ENCODE measurements at regions not wholly inside any gene's neighbourhood (a gene's known extent, or its start where the extent isn't known, plus 50 kb on each side); places are given as distances from the start of the nearest gene placed in this dataset.

DNA sequence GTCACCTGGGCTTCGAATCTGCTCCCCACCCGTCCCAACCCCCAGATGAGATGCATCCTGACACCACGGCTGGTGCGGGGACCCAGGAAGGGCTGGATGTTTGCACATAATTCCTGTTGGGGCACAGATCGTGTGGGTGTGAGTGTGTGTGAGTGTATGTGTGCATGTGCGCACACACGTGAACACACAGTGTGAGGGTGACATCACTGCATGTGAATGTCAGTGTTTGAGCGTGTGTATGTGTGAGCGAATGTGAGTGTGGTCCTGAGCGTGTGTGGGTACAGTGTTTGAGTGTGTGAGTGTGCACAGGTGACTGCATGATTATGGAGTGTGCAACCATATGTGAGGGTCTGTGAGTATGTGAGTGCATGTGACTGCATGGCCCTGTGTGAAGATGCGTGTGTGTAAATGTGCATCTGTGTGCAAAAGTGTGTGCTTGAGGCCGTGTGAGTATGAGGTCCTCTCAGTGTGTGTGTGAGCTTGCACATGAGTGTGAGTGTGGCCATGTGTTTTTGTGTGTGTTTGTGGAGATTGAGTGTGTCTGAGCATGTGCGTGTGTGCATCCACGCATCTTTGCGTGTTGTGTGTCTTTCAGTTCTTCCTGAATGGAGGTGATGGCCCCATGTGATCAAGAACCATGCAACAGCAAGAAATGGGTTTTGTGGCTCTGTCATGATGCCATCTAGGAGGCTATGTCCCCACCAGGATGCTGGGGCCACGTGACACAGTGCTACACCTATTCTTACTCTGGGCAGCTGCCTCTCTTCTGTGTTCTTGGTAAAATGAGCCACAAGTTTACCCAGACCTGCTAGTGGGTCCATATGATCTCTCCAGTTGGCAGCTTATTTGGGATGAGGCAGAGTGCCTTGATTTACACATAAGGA is 70.5 kb upstream of the GCSH start:
- H3K27ac Mint-ChIP-seq (ENCODE audit: unreplicated experiment) = no peak overlapping the region
- no peaks in the 10 kb centered on the region for H3K9me3 Mint-ChIP-seq (ENCODE audit: unreplicated experiment)
- H3K27me3 Mint-ChIP-seq (ENCODE audit: unreplicated experiment) = peaks cover 13% of the 10 kb centered on the region
- H3K4me1 Mint-ChIP-seq (ENCODE audit: unreplicated experiment) = no peaks in the 10 kb centered on the region
- no peak overlapping the region for H3K4me3 Mint-ChIP-seq (ENCODE audit: unreplicated experiment)
- DNase-seq (ENCODE audit: extremely low spot score, unreplicated experiment) = no peak
- H3K36me3 Mint-ChIP-seq (ENCODE audit: unreplicated experiment) = no peaks in the 10 kb centered on the region
- TF ChIP-seq, protein P1, sequence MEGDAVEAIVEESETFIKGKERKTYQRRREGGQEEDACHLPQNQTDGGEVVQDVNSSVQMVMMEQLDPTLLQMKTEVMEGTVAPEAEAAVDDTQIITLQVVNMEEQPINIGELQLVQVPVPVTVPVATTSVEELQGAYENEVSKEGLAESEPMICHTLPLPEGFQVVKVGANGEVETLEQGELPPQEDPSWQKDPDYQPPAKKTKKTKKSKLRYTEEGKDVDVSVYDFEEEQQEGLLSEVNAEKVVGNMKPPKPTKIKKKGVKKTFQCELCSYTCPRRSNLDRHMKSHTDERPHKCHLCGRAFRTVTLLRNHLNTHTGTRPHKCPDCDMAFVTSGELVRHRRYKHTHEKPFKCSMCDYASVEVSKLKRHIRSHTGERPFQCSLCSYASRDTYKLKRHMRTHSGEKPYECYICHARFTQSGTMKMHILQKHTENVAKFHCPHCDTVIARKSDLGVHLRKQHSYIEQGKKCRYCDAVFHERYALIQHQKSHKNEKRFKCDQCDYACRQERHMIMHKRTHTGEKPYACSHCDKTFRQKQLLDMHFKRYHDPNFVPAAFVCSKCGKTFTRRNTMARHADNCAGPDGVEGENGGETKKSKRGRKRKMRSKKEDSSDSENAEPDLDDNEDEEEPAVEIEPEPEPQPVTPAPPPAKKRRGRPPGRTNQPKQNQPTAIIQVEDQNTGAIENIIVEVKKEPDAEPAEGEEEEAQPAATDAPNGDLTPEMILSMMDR (IDR thresholded peaks at IDR 0.05) = no peak

DNA sequence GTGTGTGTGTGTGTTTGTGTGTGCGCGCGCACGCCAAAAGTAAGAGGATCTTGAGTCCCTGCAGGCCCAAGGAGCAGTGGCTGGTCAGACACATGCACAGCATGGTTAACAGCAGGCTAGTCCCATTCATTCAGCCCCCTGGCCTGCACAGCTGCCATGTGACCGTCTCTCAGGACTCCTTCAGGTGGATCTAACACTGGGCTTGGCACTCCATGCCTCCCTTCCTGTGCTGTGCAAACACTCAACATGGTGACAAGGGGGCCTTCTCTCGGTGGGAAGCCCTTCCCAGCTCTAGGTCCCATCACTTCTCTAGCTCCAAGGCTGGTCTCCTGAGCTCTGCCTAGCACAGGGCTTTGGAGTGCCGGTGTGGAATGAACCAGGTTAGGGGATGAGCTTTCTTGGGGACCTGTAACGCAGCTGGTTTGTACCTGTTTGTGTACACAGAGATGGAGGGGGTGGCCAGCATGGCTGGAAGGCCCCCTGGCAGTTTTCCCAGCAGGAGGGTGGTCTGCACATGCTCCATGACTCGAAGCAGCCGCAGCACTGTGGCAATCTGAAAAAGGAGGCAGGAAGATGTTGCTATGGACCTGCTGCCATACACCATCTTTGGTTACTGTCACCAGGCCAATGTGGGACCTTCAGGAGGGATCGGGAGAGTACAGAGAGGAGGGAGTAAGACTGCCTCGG is 69.4 kb upstream of the GCSH start:
- Mint-ChIP-seq H3K4me1 (ENCODE audit: unreplicated experiment) (no peaks in the 10 kb centered on the region), H3K9me3 (ENCODE audit: unreplicated experiment) (no peaks in the 10 kb centered on the region), H3K36me3 (ENCODE audit: unreplicated experiment) (no peaks in the 10 kb centered on the region), H3K27me3 (ENCODE audit: unreplicated experiment) (peaks cover 10% of the 10 kb centered on the region), H3K27ac (ENCODE audit: unreplicated experiment) (no peak overlapping the region), H3K4me3 (ENCODE audit: unreplicated experiment) (no peak overlapping the region)
- TF ChIP-seq, protein P1 (IDR thresholded peaks at IDR 0.05) = no peak
- DNase-seq (ENCODE audit: extremely low spot score, unreplicated experiment) = no peak

DNA sequence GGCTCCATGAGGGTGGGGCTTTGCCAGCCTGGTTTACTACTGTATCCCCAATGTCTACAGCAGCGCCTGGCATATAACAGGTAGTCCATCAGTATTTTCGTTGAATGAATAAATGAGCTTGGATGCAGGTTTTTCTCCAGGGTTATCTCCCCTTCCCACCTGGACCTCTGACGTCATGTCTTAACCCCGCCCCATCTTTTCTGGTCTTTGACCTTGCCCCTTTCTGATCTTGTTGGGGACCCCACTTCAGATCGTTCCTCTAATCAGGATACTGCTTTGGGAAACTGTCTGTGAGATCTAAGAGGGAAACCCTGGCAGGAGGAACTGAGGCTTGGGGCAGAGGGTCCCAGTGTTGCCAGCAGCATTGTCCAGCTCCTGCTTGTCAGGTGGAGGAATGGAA is 68.8 kb upstream of the GCSH start:
- H3K27me3 Mint-ChIP-seq (ENCODE audit: unreplicated experiment) = peaks cover 7% of the 10 kb centered on the region
- no peak overlapping the region for H3K27ac Mint-ChIP-seq (ENCODE audit: unreplicated experiment)
- no peaks in the 10 kb centered on the region for H3K4me1 Mint-ChIP-seq (ENCODE audit: unreplicated experiment)
- no peaks in the 10 kb centered on the region for H3K9me3 Mint-ChIP-seq (ENCODE audit: unreplicated experiment)
- DNase-seq (ENCODE audit: extremely low spot score, unreplicated experiment) = no peak
- TF ChIP-seq, protein P1 (IDR thresholded peaks at IDR 0.05) = no peak
- H3K4me3 Mint-ChIP-seq (ENCODE audit: unreplicated experiment) = no peak overlapping the region
- no peaks in the 10 kb centered on the region for H3K36me3 Mint-ChIP-seq (ENCODE audit: unreplicated experiment)

DNA sequence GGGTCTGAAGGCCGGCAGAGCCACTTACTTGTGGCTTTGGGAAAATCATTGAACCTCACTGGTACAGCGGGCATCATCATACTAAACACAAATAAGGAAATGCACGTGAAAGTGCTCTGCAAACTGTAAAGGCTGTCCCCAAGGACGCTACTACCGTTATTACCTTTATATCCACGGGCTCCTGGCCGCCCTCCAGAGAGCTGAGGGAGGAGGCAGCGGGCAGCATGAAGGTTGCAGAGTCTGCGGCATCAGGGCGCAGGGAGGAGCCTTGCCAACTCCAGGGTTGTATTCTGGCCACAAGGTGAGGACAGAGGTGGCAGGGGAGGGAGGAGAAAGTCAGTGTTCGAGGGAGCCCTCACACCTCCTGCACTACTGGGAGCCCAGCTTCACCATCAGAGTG is 68.3 kb upstream of the GCSH start:
- TF ChIP-seq, protein P1 (IDR thresholded peaks at IDR 0.05) = no peak
- Mint-ChIP-seq H3K4me1 (ENCODE audit: unreplicated experiment) (no peaks in the 10 kb centered on the region), H3K27ac (ENCODE audit: unreplicated experiment) (no peak overlapping the region), H3K27me3 (ENCODE audit: unreplicated experiment) (peaks cover 7% of the 10 kb centered on the region), H3K4me3 (ENCODE audit: unreplicated experiment) (no peak overlapping the region), H3K9me3 (ENCODE audit: unreplicated experiment) (no peaks in the 10 kb centered on the region), H3K36me3 (ENCODE audit: unreplicated experiment) (no peaks in the 10 kb centered on the region)
- DNase-seq (ENCODE audit: extremely low spot score, unreplicated experiment) = no peak

DNA sequence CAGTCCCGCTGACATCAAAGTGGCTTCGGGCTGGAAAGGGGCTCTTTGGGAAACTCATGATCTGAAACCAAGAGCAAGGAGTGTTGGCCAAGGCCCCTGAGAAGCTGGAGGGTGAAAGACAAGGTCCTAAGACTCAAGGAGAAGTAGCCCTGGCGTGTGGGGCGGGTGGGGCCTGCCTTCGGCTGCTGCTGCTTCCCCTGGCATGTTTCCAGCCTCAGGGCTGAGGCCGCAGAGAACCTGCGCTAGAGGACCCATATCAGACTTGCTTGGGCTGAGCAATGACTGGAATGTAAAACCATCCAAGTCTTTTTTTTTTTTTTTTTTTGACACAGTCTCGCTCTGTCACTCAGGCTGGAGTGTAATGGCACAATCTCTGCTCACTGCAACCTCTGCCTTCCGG is 67.5 kb upstream of the GCSH start:
- Mint-ChIP-seq H3K36me3 (ENCODE audit: unreplicated experiment) (no peaks in the 10 kb centered on the region), H3K4me1 (ENCODE audit: unreplicated experiment) (no peaks in the 10 kb centered on the region), H3K27ac (ENCODE audit: unreplicated experiment) (no peak overlapping the region)

More for the DNA sequence above, 67.5 kb upstream of the GCSH start:
- H3K9me3 Mint-ChIP-seq (ENCODE audit: unreplicated experiment) = no peaks in the 10 kb centered on the region
- DNase-seq (ENCODE audit: extremely low spot score, unreplicated experiment) = no peak
- no peak overlapping the region for H3K4me3 Mint-ChIP-seq (ENCODE audit: unreplicated experiment)
- peaks cover 7% of the 10 kb centered on the region for H3K27me3 Mint-ChIP-seq (ENCODE audit: unreplicated experiment)
- TF ChIP-seq, protein P1 (IDR thresholded peaks at IDR 0.05) = no peak
